Upper lobe of right lung (tissue), 1 donor: ENCODE measurements at regions not wholly inside any gene's neighbourhood (a gene's known extent, or its start where the extent isn't known, plus 50 kb on each side); places are given as distances from the start of the nearest gene placed in this dataset.

Source experiments
- ATAC-seq: fragments of 200-7000 bp; cut with Tn5 transposase; one replicate; pipeline ENCODE4 v1.9.1; 2020; ENCODE audit warnings: mild to moderate bottlenecking, moderate library complexity
- DNase-seq: peaks from one replicate; pipeline ENCODE4 v3.0.0-alpha.2; 2020
- H3K27ac ChIP-seq: fragments of 200-600 bp; one replicate; pipeline ENCODE4 v1.8.0; 2022
- H3K27me3 ChIP-seq: fragments of 200-600 bp; one replicate; pipeline ENCODE4 v1.8.0; 2022; ENCODE audit warnings: mild to moderate bottlenecking
- H3K36me3 ChIP-seq: fragments of 200-600 bp; one replicate; pipeline ENCODE4 v1.8.0; 2022
- H3K4me1 ChIP-seq: fragments of 200-600 bp; one replicate; pipeline ENCODE4 v1.8.0; 2022
- H3K4me3 ChIP-seq: fragments of 200-600 bp; one replicate; pipeline ENCODE4 v1.8.0; 2022; ENCODE audit warnings: mild to moderate bottlenecking
- H3K9me3 ChIP-seq: fragments of 200-600 bp; one replicate; pipeline ENCODE4 v1.8.0; 2022
- intact Hi-C: fragments of 100-400 bp; cut with DNase I; formaldehyde crosslinking; loops from one replicate; pipeline ENCODE4 v1.11.0; 2022
- TF ChIP-seq, protein P1 (sequence below): fragments of 200-600 bp; IDR thresholded peaks from one replicate; pipeline ENCODE4 v1.8.0; 2022; ENCODE audit warnings: antibody characterized with exemption
- donor health status: DM: no; HTN: yes; CAD: no; lungs with severe emphysema.

DNA sequence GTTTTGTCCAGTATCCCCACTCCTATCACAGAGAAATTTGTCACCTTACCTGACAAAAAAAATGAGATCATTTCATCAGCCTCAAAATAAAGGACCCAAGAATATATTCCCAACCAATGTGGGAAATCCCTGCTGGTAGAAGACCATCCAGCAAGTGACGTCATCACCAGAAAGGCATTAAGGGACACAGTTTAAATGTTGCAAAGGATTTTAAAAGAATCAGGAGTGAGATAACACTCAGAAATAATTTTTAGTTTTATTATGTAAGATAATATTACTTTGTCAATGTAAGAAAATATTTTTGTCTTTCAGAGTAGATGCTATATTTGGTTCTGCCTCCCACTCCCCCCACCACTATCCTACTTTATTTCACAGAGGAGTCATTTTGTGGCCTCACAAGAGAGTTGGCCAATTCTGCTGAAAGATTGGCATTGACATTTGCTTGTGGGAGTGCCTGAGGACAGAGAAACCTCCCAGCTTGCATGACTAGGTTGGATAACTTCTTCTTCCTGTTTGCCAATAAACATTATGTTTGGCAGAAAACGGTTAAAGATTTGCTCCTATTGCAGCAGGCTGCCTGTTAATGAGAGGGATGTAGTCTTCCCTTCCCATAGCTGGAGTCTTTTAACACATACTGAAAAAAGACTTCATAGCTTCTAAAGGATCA, 288.6 kb upstream of the DAB2 start:
- TF ChIP-seq, protein P1, sequence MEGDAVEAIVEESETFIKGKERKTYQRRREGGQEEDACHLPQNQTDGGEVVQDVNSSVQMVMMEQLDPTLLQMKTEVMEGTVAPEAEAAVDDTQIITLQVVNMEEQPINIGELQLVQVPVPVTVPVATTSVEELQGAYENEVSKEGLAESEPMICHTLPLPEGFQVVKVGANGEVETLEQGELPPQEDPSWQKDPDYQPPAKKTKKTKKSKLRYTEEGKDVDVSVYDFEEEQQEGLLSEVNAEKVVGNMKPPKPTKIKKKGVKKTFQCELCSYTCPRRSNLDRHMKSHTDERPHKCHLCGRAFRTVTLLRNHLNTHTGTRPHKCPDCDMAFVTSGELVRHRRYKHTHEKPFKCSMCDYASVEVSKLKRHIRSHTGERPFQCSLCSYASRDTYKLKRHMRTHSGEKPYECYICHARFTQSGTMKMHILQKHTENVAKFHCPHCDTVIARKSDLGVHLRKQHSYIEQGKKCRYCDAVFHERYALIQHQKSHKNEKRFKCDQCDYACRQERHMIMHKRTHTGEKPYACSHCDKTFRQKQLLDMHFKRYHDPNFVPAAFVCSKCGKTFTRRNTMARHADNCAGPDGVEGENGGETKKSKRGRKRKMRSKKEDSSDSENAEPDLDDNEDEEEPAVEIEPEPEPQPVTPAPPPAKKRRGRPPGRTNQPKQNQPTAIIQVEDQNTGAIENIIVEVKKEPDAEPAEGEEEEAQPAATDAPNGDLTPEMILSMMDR: no peak
- DNase-seq: no peak
- no peak for ATAC-seq
- Histone ChIP-seq H3K4me3 (no peak overlapping the region), H3K27ac (no peak overlapping the region), H3K27me3 (no peaks in the 10 kb centered on the region), H3K36me3 (no peaks in the 10 kb centered on the region), H3K9me3 (no peaks in the 10 kb centered on the region), H3K4me1 (peaks cover 4% of the 10 kb centered on the region)
- intact Hi-C loops: no loop called here

DNA sequence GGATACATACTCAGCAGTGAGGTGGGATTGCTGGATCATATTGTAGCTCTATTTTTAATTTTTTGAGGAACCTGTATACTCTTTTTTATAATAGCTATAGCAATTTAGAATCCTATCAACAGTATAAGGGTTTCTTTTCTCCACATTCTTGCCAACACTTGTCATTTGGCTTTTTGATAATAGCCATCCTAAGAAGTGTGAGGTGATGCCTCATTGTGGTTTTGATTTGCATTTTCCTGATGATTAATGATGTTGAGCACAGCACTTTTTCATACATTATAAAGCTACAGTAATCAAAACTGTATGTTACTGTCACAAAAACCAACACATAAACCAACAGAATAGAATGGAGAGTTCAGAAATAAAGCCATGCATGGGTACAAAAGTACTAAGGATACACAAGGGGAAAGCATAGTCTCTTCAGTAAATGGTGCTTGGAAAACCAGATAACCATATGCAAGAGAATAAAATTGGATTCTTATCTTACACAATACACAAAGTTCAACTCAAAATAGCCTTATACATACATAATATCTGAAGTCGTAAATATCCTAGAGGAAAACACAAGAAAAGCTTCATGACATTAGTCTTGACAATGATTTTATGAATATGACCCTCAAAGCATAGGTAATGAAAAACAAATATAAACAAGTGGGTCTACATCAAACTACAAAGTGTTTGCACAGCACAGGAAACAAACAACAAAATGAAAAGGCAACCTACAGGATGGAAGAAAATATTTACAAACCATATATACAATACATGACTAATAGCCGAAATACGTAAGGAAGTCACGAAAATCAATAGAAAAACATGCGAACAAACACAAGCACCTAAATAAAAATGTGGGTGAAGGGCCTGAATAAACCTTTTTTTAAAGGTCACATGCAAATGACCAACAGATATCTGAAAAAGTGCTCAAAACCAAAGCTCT, 287.8 kb upstream of the DAB2 start:
- DNase-seq (no peak), ATAC-seq (no peak)
- H3K27ac ChIP-seq: no peak overlapping the region
- H3K4me1 ChIP-seq: peaks cover 4% of the 10 kb centered on the region
- no peaks in the 10 kb centered on the region for H3K27me3 ChIP-seq
- H3K4me3 ChIP-seq: no peak overlapping the region
- H3K9me3 ChIP-seq: no peaks in the 10 kb centered on the region
- intact Hi-C loops: no loop called here
- TF ChIP-seq, protein P1: no peak
- H3K36me3 ChIP-seq: no peaks in the 10 kb centered on the region

DNA sequence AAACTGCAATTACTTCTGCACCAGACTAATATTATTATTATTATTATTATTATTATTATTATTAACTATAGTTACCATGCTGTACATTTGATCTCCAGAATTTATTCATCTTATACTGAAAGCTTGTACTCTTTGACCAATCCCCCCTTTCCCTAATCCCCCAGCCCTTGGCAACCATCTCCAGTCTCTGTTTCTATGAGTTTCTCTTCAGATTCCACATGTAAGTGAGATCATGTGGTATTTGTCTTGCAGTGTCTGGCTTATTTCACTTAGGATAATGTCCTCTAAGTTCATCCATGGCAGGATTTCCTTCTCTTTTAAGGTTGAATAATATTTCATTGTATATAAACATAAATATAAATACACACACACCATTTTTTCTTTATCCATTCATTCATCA, 287.0 kb upstream of the DAB2 start:
- no peak overlapping the region for H3K4me3 ChIP-seq
- intact Hi-C loops: no loop called here
- H3K4me1 ChIP-seq: peaks cover 4% of the 10 kb centered on the region
- no peak overlapping the region for H3K27ac ChIP-seq
- TF ChIP-seq, protein P1: no peak
- H3K27me3 ChIP-seq: no peaks in the 10 kb centered on the region
- H3K9me3 ChIP-seq: no peaks in the 10 kb centered on the region
- H3K36me3 ChIP-seq: no peaks in the 10 kb centered on the region
- ATAC-seq (no peak), DNase-seq (no peak)

DNA sequence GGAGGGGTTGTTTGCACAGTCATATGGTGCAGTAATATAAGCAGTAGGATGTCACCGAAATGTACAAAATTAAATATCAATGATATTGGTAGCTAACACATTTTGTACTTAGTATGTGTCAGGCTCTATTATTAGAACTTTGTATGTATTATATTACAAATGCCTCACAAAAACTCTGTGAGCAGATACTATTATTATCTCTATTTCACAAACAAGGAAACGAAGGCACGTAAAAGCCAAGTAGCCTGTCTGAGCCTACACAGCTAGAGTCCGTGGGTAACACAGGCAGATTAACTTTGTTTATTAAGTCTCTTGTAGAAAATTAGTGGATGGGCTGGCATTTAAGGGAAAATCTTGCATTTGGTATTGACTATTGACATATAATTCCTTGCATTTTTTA, 284.3 kb upstream of the DAB2 start:
- Histone ChIP-seq H3K4me3 (no peak overlapping the region), H3K4me1 (no peaks in the 10 kb centered on the region), H3K36me3 (no peaks in the 10 kb centered on the region), H3K27me3 (no peaks in the 10 kb centered on the region), H3K27ac (no peak overlapping the region), H3K9me3 (no peaks in the 10 kb centered on the region)
- no peak for ATAC-seq
- DNase-seq: no peak
- intact Hi-C loops: no loop called here
- TF ChIP-seq, protein P1: no peak

DNA sequence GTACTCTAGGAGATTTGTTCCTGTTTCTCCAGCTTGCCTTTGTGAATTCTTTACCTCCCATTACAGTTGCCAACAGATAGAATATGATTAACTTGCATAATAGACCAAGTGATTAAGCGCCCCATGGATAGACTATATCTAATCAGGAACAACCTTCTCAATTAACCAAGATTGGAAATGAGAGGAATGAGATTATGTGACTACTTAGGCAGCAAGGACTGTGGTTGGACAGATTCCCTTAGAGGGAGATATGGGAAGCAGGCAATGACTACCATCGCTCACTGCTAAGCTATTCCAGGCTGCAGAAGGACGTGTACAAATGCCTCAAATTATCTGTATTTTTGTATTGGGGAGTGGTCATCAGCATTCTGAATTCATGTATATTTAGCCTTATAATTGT, 278.1 kb upstream of the DAB2 start:
- TF ChIP-seq, protein P1: no peak

More for the DNA sequence above, 278.1 kb upstream of the DAB2 start:
- no peak for DNase-seq
- H3K27ac ChIP-seq: no peak overlapping the region
- no peaks in the 10 kb centered on the region for H3K36me3 ChIP-seq
- no peaks in the 10 kb centered on the region for H3K4me1 ChIP-seq
- ATAC-seq: no peak
- H3K27me3 ChIP-seq: no peaks in the 10 kb centered on the region
- no peak overlapping the region for H3K4me3 ChIP-seq
- intact Hi-C loops: no loop called here
- no peaks in the 10 kb centered on the region for H3K9me3 ChIP-seq
